IMR-90 (cell line): ENCODE measurements at regions not wholly inside any gene's neighbourhood (a gene's known extent, or its start where the extent isn't known, plus 50 kb on each side); places are given as distances from the start of the nearest gene placed in this dataset.

Experiments
- ATAC-seq: fragments of 200-7000 bp; cut with Tn5 transposase; 2 replicates; pipeline ENCODE4 v1.9.1; 2020; ENCODE audit warnings: low read depth, mild to moderate bottlenecking, moderate library complexity
- BruUV-seq: library from RNA; stranded (reverse); fragments of 400-500 nt; replicated peaks from 2 replicates; lab custom pipeline; 2021; lab: Mats Ljungman, UMichigan
- CTCF ChIA-PET: fragments of 300-600 bp; formaldehyde crosslinking; extraction: SDS; loops from one replicate; lab custom pipeline; 2021; ENCODE audit warnings: antibody characterized with exemption; lab: Yijun Ruan, JAX
- POLR2A ChIA-PET: fragments of 300-600 bp; sonication (Branson Sonifier 250); formaldehyde crosslinking; loops from one replicate; lab custom pipeline; 2022; ENCODE audit warnings: antibody characterized with exemption; ENCODE audit not compliant: unreplicated experiment; lab: Charles Lee
- DNase-seq: peaks from one replicate; pipeline ENCODE4 v3.0.0; 2013
- H2AFZ ChIP-seq: replicated peaks from 2 replicates; pipeline ENCODE3; 2013; ENCODE audit warnings: low read length, mild to moderate bottlenecking; ENCODE audit not compliant: poor library complexity
- H2AK5ac ChIP-seq: 2 replicates; pipeline ENCODE4 v1.6.1; 2013; ENCODE audit warnings: low read depth, low read length, inconsistent platforms
- H2AK9ac ChIP-seq: replicated peaks from 2 replicates; pipeline ENCODE3; 2013; ENCODE audit warnings: mild to moderate bottlenecking, low read depth, low read length, moderate library complexity; ENCODE audit not compliant: poor library complexity
- H2BK120ac ChIP-seq: 2 replicates; pipeline ENCODE4 v1.6.1; 2013; ENCODE audit warnings: low read depth, low read length, inconsistent platforms
- H2BK15ac ChIP-seq: 3 replicates; pipeline ENCODE4 v1.6.1; 2013; ENCODE audit warnings: low read depth, low read length, inconsistent platforms
- H2BK20ac ChIP-seq: 2 replicates; pipeline ENCODE4 v1.6.1; 2013; ENCODE audit warnings: low read depth, mild to moderate bottlenecking, inconsistent platforms, low read length, moderate library complexity
- H2BK5ac ChIP-seq: 2 replicates; pipeline ENCODE4 v1.6.1; 2013; ENCODE audit warnings: mild to moderate bottlenecking, low read depth, low read length, inconsistent platforms; ENCODE audit not compliant: poor library complexity, severe bottlenecking
- H3K14ac ChIP-seq: replicated peaks from 2 replicates; pipeline ENCODE4 v1.6.1; 2013; ENCODE audit warnings: low read depth, low read length, inconsistent platforms
- H3K18ac ChIP-seq: 2 replicates; pipeline ENCODE4 v1.6.1; 2013; ENCODE audit warnings: low read depth, low read length, control low read depth
- H3K23ac ChIP-seq: 2 replicates; pipeline ENCODE4 v1.6.1; 2013; ENCODE audit warnings: low read depth, low read length, inconsistent platforms
- H3K27ac ChIP-seq: 2 replicates; pipeline ENCODE4 v1.5.1; 2013; ENCODE audit warnings: mild to moderate bottlenecking, control low read depth, low read length; ENCODE audit not compliant: insufficient read depth
- H3K27me3 ChIP-seq: 2 replicates; pipeline ENCODE4 v1.6.1; 2013; ENCODE audit warnings: low read length; ENCODE audit not compliant: control insufficient read depth, insufficient read depth
- H3K36me3 ChIP-seq: 2 replicates; pipeline ENCODE4 v1.6.1; 2013; ENCODE audit warnings: low read length, mixed read lengths; ENCODE audit not compliant: control insufficient read depth, insufficient read depth
- H3K4ac ChIP-seq: 2 replicates; pipeline ENCODE4 v1.6.1; 2013; ENCODE audit warnings: low read depth, low read length, inconsistent platforms
- H3K4me1 ChIP-seq: 2 replicates; pipeline ENCODE4 v1.6.1; 2013; ENCODE audit warnings: low read length, mixed read lengths; ENCODE audit not compliant: control insufficient read depth, insufficient read depth
- H3K4me2 ChIP-seq: 2 replicates; pipeline ENCODE4 v1.6.1; 2013; ENCODE audit warnings: low read depth, mild to moderate bottlenecking, control low read depth, low read length, moderate library complexity
- H3K4me3 ChIP-seq: 2 replicates; pipeline ENCODE4 v1.5.1; 2013; ENCODE audit warnings: low read depth, mild to moderate bottlenecking, control low read depth, low read length, moderate library complexity; ENCODE audit not compliant: insufficient read depth
- H3K56ac ChIP-seq: 2 replicates; pipeline ENCODE4 v1.6.1; 2013; ENCODE audit warnings: low read length, inconsistent platforms; ENCODE audit not compliant: insufficient read depth; ENCODE audit errors: extremely low read depth
- H3K79me1 ChIP-seq, 2 experiments: 2 replicates each; pipeline ENCODE4 v1.6.1; 2013; ENCODE audit warnings: low read length in 2 of 2, inconsistent platforms in 1 of 2, low read depth in 1 of 2
- H3K9ac ChIP-seq: 2 replicates; pipeline ENCODE4 v1.6.1; 2013; ENCODE audit warnings: low read depth, low read length, control low read depth
- H3K9me1 ChIP-seq: 2 replicates; pipeline ENCODE4 v1.6.1; 2013; ENCODE audit warnings: low read length, inconsistent platforms; ENCODE audit not compliant: insufficient read depth
- H3K9me3 ChIP-seq: 2 replicates; pipeline ENCODE4 v1.6.1; 2013; ENCODE audit warnings: low read length; ENCODE audit not compliant: control insufficient read depth, insufficient read depth
- H4K20me1 ChIP-seq: 2 replicates; pipeline ENCODE4 v1.6.1; 2013; ENCODE audit warnings: low read length, inconsistent platforms; ENCODE audit not compliant: insufficient read depth
- H4K5ac ChIP-seq: 2 replicates; pipeline ENCODE4 v1.6.1; 2013; ENCODE audit warnings: mild to moderate bottlenecking, low read depth, low read length, control low read depth
- H4K8ac ChIP-seq, 2 experiments: 2 replicates each; pipeline ENCODE4 v1.6.1; 2013; ENCODE audit warnings: low read depth in 2 of 2, low read length in 2 of 2, control low read depth in 1 of 2, inconsistent platforms in 1 of 2
- H4K91ac ChIP-seq: 2 replicates; pipeline ENCODE4 v1.6.1; 2013; ENCODE audit warnings: low read depth, low read length, inconsistent platforms; ENCODE audit not compliant: insufficient read depth
- BHLHE40 ChIP-seq: fragments of 150-350 bp; IDR thresholded peaks from 2 replicates; pipeline ENCODE4 v1.6.1; 2016; ENCODE audit warnings: mild to moderate bottlenecking, low read depth, low read length
- CEBPB ChIP-seq: IDR thresholded peaks from 2 replicates; pipeline ENCODE4 v1.6.1; 2012; ENCODE audit warnings: low read depth, low read length, improper control_type of control experiment
- CHD1 ChIP-seq: IDR thresholded peaks from 2 replicates; pipeline ENCODE4 v1.6.1; 2012; ENCODE audit warnings: low read depth, low read length, improper control_type of control experiment
- CTCF ChIP-seq: conservative IDR thresholded peaks from 2 replicates; pipeline ENCODE4 v1.5.1; 2012; ENCODE audit warnings: mild to moderate bottlenecking, low read depth, low read length, improper control_type of control experiment
- ELK1 ChIP-seq: fragments of 150-350 bp; IDR thresholded peaks from 2 replicates; pipeline ENCODE4 v1.6.1; 2016; ENCODE audit warnings: low read depth, mild to moderate bottlenecking, low read length, moderate library complexity, borderline replicate concordance
- FOS ChIP-seq: fragments of 150-350 bp; IDR thresholded peaks from 2 replicates; pipeline ENCODE4 v1.6.1; 2016; ENCODE audit warnings: low read depth, low read length
- MAFK ChIP-seq: IDR thresholded peaks from 2 replicates; pipeline ENCODE4 v1.6.1; 2012; ENCODE audit warnings: low read depth, low read length, improper control_type of control experiment
- MAZ ChIP-seq: IDR thresholded peaks from 2 replicates; pipeline ENCODE4 v1.6.1; 2012; ENCODE audit warnings: low read depth, mild to moderate bottlenecking, low read length, improper control_type of control experiment, moderate library complexity, borderline replicate concordance
- MXI1 ChIP-seq: IDR thresholded peaks from 2 replicates; pipeline ENCODE4 v1.6.1; 2012; ENCODE audit warnings: low read depth, mild to moderate bottlenecking, low read length, moderate library complexity, borderline replicate concordance
- NFE2L2 ChIP-seq: fragments of 150-350 bp; IDR thresholded peaks from 2 replicates; pipeline ENCODE4 v1.6.1; 2016; ENCODE audit warnings: low read depth, mild to moderate bottlenecking, low read length
- POLR2A ChIP-seq: IDR thresholded peaks from 2 replicates; pipeline ENCODE4 v1.6.1; 2012; ENCODE audit warnings: mild to moderate bottlenecking, low read depth, low read length
- RCOR1 ChIP-seq: IDR thresholded peaks from 2 replicates; pipeline ENCODE4 v1.6.1; 2012; ENCODE audit warnings: mild to moderate bottlenecking, low read length, improper control_type of control experiment; ENCODE audit not compliant: insufficient replicate concordance
- RFX5 ChIP-seq: IDR thresholded peaks from 2 replicates; pipeline ENCODE4 v1.8.0; 2012; ENCODE audit warnings: low read depth, mild to moderate bottlenecking, low read length, moderate library complexity
- SMC3 ChIP-seq: fragments of 150-350 bp; IDR thresholded peaks from 2 replicates; pipeline ENCODE4 v1.6.1; 2016; ENCODE audit warnings: low read depth, mild to moderate bottlenecking, antibody characterized with exemption, low read length, moderate library complexity
- USF2 ChIP-seq: fragments of 150-350 bp; IDR thresholded peaks from 2 replicates; pipeline ENCODE4 v1.6.1; 2017; ENCODE audit warnings: mild to moderate bottlenecking, antibody characterized with exemption, low read length, low read depth
- WGBS, 2 experiments: methylation state at CpG; one replicate each; pipeline versions ENCODE4 v1.1.5 to v1.1.7; 2013; ENCODE audit warnings: missing lambda C conversion rate in 2 of 2; ENCODE audit not compliant: insufficient read length in 1 of 2; ENCODE audit errors: extremely low coverage in 2 of 2; 5-methylcytosine and 5-hydroxymethylcytosine counted together
- dilution Hi-C: fragments of 300-500 bp; cut with HindIII; formaldehyde crosslinking; loops from one replicate; pipeline ENCODE4 v1.14.3; 2018; ENCODE audit warnings: low sequenced_read_pairs; ENCODE audit not compliant: unreplicated experiment
- in situ Hi-C: fragments of 300-500 bp; cut with MboI; formaldehyde crosslinking; loops from 3 replicates; pipeline ENCODE4 v1.14.3; 2019; ENCODE audit warnings: low sequenced_read_pairs, inconsistent platforms, mixed read lengths
- intact Hi-C: fragments of 100-400 bp; cut with micrococcal nuclease; formaldehyde crosslinking; loops from 2 replicates; pipeline ENCODE4 v1.10.0; 2022

GRCh38 chr3:106731230-106731629, 646.0 kb upstream of the CCDC54 start (continued):
- no peak for TF ChIP-seq RFX5
- TF ChIP-seq BHLHE40 = no peak
- no peak for TF ChIP-seq SMC3
- no peak for TF ChIP-seq CEBPB
- no peak for TF ChIP-seq MAZ

- dilution Hi-C loops = no loop called here
- no CpG with 5 or more reads among the region's 1 CpG for WGBS, 2 experiments
- TF ChIP-seq BHLHE40 (no peak), MXI1 (no peak), POLR2A (no peak), MAFK (no peak), RFX5 (no peak), MAZ (no peak), FOS (no peak), CTCF (no peak), USF2 (no peak), RCOR1 (no peak), ELK1 (no peak), SMC3 (no peak), NFE2L2 (no peak), CHD1 (no peak)
Observed at GRCh38 chr3:106734712-106735111, 642.5 kb upstream of the CCDC54 start.

More at GRCh38 chr3:106734712-106735111, 642.5 kb upstream of the CCDC54 start:
- no peaks in the 10 kb centered on the region for H3K4me1 ChIP-seq
- H3K9me1 ChIP-seq = no peaks in the 10 kb centered on the region
- H3K4ac ChIP-seq = no peak overlapping the region
- H3K4me3 ChIP-seq = no peak overlapping the region
- H3K18ac ChIP-seq = no peak overlapping the region
- no peak overlapping the region for H4K8ac ChIP-seq
- no peak overlapping the region for H3K56ac ChIP-seq
- no peak overlapping the region for H4K5ac ChIP-seq
- no peak overlapping the region for H3K14ac ChIP-seq
- H4K20me1 ChIP-seq = no peaks in the 10 kb centered on the region
- H4K91ac ChIP-seq = no peak overlapping the region
- no peak overlapping the region for H2BK20ac ChIP-seq
- H2BK15ac ChIP-seq = no peak overlapping the region
- in situ Hi-C loops (no loop called here), intact Hi-C loops (loop anchor here (10.0 kb wide), 1 partner anchor 330 kb away; no protein-coding TSS in a partner anchor)
- no peak overlapping the region for H3K27ac ChIP-seq
- H2AK5ac ChIP-seq = no peak overlapping the region
- no peak overlapping the region for H3K23ac ChIP-seq
- H3K9ac ChIP-seq = no peak overlapping the region
- H3K27me3 ChIP-seq = no peaks in the 10 kb centered on the region
- H2AFZ ChIP-seq = no peak overlapping the region
- H2AK9ac ChIP-seq = no peak overlapping the region
- BruUV-seq = no TSS peak
- no peak overlapping the region for H2BK5ac ChIP-seq
- no peaks in the 10 kb centered on the region for H3K79me1 ChIP-seq
- no peaks in the 10 kb centered on the region for H3K9me3 ChIP-seq
- H3K36me3 ChIP-seq = no peaks in the 10 kb centered on the region
- ChIA-PET CTCF (no interaction called here), POLR2A (no interaction called here)
- no peak overlapping the region for H2BK120ac ChIP-seq
- no peak overlapping the region for H3K4me2 ChIP-seq
- ATAC-seq = no peak
- no peak for DNase-seq
